PFSK-1 (cell line): ENCODE measurements at regions not wholly inside any gene's neighbourhood (a gene's known extent, or its start where the extent isn't known, plus 50 kb on each side); places are given as distances from the start of the nearest gene placed in this dataset.

ENCODE experiments used
- POLR2AphosphoS5 ChIP-seq: IDR thresholded peaks from 2 replicates; pipeline ENCODE4 v1.6.1; 2012; ENCODE audit warnings: low read depth, mild to moderate bottlenecking, control low read depth, low read length, moderate library complexity
- TAF1 ChIP-seq: IDR thresholded peaks from 2 replicates; pipeline ENCODE4 v1.6.1; 2012; ENCODE audit warnings: low read length, control low read depth, borderline replicate concordance; ENCODE audit not compliant: insufficient read depth
- TF ChIP-seq, protein P1 (sequence below), 2 experiments: IDR thresholded peaks; 2 replicates each; pipeline versions ENCODE4 v1.6.1 to v1.8.0; 2011 to 2012; ENCODE audit warnings: low read depth in 2 of 2, low read length in 2 of 2, control low read depth in 1 of 2, inconsistent platforms in 1 of 2, mild to moderate bottlenecking in 1 of 2, moderate library complexity in 1 of 2; ENCODE audit not compliant: insufficient read depth in 1 of 2

DNA sequence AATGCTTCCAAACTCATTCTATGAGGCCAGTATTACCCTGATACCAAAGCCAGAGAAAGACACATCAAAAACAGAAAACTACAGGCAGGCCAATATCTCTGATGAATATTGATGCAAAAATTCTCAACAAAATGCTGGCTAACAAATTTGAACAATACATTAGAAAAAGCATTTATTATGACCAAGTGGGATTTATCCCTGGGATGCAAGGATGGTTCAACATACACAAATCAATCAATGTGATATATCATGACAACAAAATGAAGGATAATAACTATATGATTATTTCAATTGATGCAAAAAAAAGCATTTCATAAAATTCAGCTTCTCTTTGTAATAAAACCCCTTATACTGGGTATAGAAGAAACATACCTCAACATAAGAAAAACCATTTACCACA, 550.9 kb downstream of the ADCYAP1 start:
- TF ChIP-seq POLR2AphosphoS5: no peak
- TF ChIP-seq, protein P1, sequence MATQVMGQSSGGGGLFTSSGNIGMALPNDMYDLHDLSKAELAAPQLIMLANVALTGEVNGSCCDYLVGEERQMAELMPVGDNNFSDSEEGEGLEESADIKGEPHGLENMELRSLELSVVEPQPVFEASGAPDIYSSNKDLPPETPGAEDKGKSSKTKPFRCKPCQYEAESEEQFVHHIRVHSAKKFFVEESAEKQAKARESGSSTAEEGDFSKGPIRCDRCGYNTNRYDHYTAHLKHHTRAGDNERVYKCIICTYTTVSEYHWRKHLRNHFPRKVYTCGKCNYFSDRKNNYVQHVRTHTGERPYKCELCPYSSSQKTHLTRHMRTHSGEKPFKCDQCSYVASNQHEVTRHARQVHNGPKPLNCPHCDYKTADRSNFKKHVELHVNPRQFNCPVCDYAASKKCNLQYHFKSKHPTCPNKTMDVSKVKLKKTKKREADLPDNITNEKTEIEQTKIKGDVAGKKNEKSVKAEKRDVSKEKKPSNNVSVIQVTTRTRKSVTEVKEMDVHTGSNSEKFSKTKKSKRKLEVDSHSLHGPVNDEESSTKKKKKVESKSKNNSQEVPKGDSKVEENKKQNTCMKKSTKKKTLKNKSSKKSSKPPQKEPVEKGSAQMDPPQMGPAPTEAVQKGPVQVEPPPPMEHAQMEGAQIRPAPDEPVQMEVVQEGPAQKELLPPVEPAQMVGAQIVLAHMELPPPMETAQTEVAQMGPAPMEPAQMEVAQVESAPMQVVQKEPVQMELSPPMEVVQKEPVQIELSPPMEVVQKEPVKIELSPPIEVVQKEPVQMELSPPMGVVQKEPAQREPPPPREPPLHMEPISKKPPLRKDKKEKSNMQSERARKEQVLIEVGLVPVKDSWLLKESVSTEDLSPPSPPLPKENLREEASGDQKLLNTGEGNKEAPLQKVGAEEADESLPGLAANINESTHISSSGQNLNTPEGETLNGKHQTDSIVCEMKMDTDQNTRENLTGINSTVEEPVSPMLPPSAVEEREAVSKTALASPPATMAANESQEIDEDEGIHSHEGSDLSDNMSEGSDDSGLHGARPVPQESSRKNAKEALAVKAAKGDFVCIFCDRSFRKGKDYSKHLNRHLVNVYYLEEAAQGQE (IDR thresholded peaks at IDR 0.05; ENCODE audit: insufficient read depth in 1 of 2, low read depth in 2 of 2, low read length in 2 of 2): no peak
- no peak for TF ChIP-seq TAF1
